ENCODE measurements at regions not wholly inside any gene's neighbourhood (a gene's known extent, or its start where the extent isn't known, plus 50 kb on each side); places are given as distances from the start of the nearest gene placed in this dataset.
"Not testable (repeated sequence)": the region's sequence is repeated elsewhere in the genome, so short reads cannot be mapped to it uniquely, and the experiment has no call there.

DNA sequence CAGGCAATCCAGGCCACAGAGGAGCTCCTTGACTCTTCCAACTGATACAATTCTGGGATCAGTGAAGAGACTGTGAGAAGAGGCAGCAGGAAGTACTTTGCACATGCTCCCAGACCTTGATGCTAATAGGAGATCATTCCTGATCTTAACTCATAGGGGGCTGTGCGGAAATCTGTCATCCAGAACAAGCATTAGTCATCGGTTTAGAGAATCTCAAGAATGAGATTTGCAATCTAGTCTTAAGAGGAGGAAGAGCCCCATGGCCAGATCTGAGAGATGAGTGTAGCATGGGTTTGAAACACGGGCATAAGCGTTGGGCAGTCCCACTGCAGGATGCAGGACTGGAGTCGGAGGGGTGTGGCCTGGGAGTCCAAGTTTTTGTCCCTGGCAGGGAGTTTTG is 1081.1 kb downstream of the NAALADL2 start:
- H3K4me3 ChIP-seq (replicated peaks; ENCODE audit: low read depth, low read length), result no peak overlapping the region
- TF ChIP-seq, protein P1, sequence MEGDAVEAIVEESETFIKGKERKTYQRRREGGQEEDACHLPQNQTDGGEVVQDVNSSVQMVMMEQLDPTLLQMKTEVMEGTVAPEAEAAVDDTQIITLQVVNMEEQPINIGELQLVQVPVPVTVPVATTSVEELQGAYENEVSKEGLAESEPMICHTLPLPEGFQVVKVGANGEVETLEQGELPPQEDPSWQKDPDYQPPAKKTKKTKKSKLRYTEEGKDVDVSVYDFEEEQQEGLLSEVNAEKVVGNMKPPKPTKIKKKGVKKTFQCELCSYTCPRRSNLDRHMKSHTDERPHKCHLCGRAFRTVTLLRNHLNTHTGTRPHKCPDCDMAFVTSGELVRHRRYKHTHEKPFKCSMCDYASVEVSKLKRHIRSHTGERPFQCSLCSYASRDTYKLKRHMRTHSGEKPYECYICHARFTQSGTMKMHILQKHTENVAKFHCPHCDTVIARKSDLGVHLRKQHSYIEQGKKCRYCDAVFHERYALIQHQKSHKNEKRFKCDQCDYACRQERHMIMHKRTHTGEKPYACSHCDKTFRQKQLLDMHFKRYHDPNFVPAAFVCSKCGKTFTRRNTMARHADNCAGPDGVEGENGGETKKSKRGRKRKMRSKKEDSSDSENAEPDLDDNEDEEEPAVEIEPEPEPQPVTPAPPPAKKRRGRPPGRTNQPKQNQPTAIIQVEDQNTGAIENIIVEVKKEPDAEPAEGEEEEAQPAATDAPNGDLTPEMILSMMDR (IDR thresholded peaks at IDR 0.05; ENCODE audit: low read length, missing control alignments), result no peak
- DNase-seq (ENCODE audit: low read depth), result peak; percentile 10

DNA sequence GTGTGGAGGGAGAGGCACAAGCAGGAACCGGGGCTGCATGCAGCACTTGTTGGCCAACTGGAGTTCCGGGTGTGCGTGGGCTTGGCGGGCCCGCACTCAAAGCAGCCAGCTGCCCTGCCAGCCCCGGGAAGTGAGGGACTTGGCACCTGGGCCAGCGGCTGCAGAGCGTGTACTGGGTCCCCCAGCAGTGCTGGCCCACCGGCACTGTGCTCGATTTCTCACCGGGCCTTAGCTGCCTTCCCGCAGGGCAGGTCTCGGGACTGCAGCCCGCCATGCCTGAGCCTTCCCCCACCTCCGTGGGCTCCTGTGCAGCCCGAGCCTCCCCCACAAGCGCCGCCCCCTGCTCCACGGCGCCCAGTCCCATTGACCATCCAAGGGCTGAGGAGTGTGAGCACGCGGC is 1078.2 kb downstream of the NAALADL2 start:
- DNase-seq (ENCODE audit: low read depth); H3K4me3 ChIP-seq (replicated peaks; ENCODE audit: low read depth, low read length): not testable (repeated sequence)

DNA sequence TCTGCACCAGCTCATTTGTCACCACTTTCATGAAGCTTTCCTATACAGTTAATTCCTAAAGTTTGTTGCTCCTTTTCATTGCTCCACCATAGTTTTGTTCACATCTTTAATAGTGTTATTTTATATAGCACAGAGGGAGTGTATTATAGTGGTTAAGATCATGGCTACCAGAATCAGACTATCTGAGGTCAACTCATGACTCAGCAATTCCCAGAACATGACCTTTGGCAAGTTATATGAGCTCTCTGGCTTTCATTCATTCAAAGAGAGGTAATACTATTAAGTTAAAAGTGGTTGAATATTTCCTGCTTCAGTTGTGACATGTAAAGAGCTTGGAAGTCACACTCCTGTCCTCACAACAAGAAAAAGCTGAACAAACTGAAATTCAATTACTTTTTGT is 1073.5 kb downstream of the NAALADL2 start:
- no peak overlapping the region for H3K4me3 ChIP-seq (replicated peaks; ENCODE audit: low read depth, low read length)
- TF ChIP-seq, protein P1 (IDR thresholded peaks at IDR 0.05; ENCODE audit: low read length, missing control alignments), result no peak
- peak; percentile 9 for DNase-seq (ENCODE audit: low read depth)

DNA sequence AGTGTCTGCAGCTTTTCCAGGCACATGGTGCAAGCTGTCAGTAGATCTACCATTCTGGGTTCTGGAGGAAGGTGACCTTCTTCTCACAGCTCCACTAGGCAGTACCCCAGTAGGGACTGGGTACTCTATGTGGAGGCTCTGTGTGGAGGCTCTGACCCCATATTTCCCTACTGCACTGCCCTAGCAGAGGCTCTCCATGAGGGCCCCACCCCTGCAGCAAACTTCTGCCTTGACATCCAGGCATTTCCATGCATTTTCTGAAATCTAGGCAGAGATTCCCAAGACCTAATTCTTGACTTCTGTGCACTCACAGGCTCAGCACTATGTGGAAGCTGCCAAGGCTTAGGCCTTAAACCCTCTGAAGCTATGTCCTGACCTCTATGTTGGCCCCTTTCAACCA is 1060.0 kb downstream of the NAALADL2 start:
- no peak overlapping the region for H3K4me3 ChIP-seq (replicated peaks; ENCODE audit: low read depth, low read length)
- TF ChIP-seq, protein P1 (IDR thresholded peaks at IDR 0.05; ENCODE audit: low read length, missing control alignments), result no peak
- no peak for DNase-seq (ENCODE audit: low read depth)

DNA sequence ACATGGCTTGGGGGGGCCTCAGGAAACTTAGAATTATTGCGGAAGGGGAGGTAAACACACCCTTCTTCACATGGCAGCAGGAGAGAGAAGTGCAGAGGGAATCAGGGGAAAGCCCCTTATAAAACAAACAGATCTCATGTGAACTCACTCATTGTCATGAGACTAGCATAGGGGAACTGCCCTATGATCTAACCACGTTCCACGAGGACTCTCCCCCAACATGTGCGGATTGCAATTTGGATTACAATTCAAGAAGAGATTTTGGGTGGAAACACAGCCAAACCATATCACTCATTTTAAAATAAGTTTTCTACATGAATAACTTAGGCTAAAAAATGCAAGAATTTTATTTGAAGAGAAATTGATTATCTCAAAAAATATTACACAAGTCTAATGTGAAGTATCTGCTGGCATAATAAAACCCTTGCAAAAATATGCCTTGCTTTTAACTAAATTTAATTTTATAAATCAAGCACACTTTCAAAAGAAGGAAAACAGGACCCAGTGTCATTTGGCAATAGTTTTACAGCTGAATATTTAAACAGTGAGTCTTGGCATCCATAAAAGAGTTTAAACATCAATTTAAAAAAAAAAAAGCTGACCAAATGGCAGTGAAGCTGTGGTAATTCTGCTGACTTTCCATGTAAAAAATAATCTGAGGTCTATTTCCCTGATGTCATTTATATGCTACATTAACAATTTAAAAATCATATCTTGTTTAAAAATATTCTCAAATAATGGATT is 1057.2 kb downstream of the NAALADL2 start:
- H3K4me3 ChIP-seq (replicated peaks; ENCODE audit: low read depth, low read length), result no peak overlapping the region
- TF ChIP-seq, protein P1 (IDR thresholded peaks at IDR 0.05; ENCODE audit: low read length, missing control alignments), result no peak
- no peak for DNase-seq (ENCODE audit: low read depth)

DNA sequence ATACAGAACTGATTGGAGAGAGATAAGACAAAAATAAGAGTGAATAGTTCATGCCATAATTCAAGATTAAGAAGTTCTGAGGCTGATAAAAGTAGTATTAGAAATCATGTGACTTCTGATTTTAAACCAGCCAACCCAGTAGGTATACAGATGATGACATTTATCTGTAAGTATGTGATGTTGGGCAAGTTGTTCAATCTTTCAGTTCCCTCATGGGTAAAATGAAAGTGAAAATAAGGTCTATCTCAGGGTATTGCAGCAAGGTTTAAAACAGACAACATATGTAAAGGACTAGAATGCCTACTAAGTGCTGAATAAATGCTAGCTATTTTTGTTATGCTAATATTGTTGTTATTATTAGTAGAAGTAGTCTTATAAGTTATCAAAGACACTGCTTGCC is 1055.7 kb downstream of the NAALADL2 start:
- no peak overlapping the region for H3K4me3 ChIP-seq (replicated peaks; ENCODE audit: low read depth, low read length)
- peak; percentile 6 for DNase-seq (ENCODE audit: low read depth)

DNA sequence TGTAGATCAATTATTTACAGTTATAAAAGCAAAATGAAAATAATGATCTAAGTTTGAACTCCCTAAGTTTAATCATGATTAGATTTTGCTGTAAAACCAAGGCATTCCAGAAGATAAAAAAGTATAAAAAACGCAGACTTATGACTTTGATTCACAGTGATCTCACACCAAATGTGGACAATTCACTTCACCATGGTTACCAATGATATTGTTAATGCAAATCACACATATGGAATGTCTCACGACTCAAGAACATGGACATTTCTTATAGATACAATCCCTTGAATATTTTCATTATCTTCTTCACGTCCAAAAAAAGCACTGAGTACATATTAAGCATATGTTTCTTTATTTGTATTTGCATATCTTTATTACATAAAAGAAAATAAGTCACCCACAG is 1054.2 kb downstream of the NAALADL2 start:
- TF ChIP-seq, protein P1 (IDR thresholded peaks at IDR 0.05; ENCODE audit: low read length, missing control alignments), result no peak
- DNase-seq (ENCODE audit: low read depth), result no peak
- no peak overlapping the region for H3K4me3 ChIP-seq (replicated peaks; ENCODE audit: low read depth, low read length)

More for the DNA sequence above, 1055.7 kb downstream of the NAALADL2 start:
- TF ChIP-seq, protein P1 (IDR thresholded peaks at IDR 0.05; ENCODE audit: low read length, missing control alignments), result no peak
